ENCODE measurements at regions not wholly inside any gene's neighbourhood (a gene's known extent, or its start where the extent isn't known, plus 50 kb on each side); places are given as distances from the start of the nearest gene placed in this dataset.
"Not testable (repeated sequence)": the region's sequence is repeated elsewhere in the genome, so short reads cannot be mapped to it uniquely, and the experiment has no call there.

DNA sequence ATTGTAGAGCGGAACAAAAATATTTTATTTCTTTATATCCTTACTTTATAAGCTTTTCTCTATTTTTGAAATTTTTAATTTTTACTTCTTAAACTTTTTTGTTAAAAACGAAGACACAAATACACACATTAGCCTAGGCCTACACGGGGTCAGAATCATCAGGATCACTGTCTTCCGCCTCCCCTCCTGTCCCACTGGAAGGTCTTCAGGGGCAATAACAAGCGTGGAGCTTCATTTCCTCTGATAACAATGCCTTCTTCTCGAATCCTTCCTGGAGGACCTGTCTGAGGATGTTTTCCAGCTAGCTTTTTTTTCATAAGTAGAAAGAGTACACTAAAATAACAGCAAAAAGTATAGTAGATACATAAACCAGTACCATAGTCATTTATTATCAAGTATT lies 77.7 kb upstream of the DGKG start:
- H4K20me1 ChIP-seq (ENCODE audit: insufficient read depth), result no peaks in the 10 kb centered on the region
- H3K9me3 ChIP-seq (ENCODE audit: low read depth), result no peaks in the 10 kb centered on the region
- no peak overlapping the region for H3K4me2 ChIP-seq (ENCODE audit: unreplicated experiment)
- H3K4me3 ChIP-seq, result no peak overlapping the region
- WGBS, 2 experiments (ENCODE audit: low coverage in 1 of 2, low lambda C conversion rate in 2 of 2, missing lambda C conversion rate in 2 of 2), result 56 to 60% methylated on average over 6 of the region's 6 CpGs
- no peaks in the 10 kb centered on the region for H3K9me2 ChIP-seq (ENCODE audit: insufficient read depth)
- in situ Hi-C loops (cut with MboI), result no loop called here
- H3K27ac ChIP-seq, result no peak overlapping the region
- H3K4me1 ChIP-seq (ENCODE audit: insufficient read depth), result no peaks in the 10 kb centered on the region
- no peaks in the 10 kb centered on the region for H3K36me3 ChIP-seq (ENCODE audit: low read depth)
- H3F3A ChIP-seq (ENCODE audit: insufficient read depth), result no peaks in the 10 kb centered on the region
- H3K79me2 ChIP-seq (ENCODE audit: insufficient read depth), result no peaks in the 10 kb centered on the region
- no peak overlapping the region for H2AFZ ChIP-seq
- TF ChIP-seq EZH2phosphoT487 (IDR thresholded peaks at IDR 0.05; ENCODE audit: insufficient read depth, low read depth) (no peak), EZH2 (IDR thresholded peaks at IDR 0.05; ENCODE audit: insufficient read depth, poor library complexity, severe bottlenecking) (no peak)
- no peaks in the 10 kb centered on the region; the same call in 1 of the 2 replicates for H3K27me3 ChIP-seq (replicated peaks; ENCODE audit: insufficient read depth)
- no peak for DNase-seq
- no peak overlapping the region for H3K9ac ChIP-seq

DNA sequence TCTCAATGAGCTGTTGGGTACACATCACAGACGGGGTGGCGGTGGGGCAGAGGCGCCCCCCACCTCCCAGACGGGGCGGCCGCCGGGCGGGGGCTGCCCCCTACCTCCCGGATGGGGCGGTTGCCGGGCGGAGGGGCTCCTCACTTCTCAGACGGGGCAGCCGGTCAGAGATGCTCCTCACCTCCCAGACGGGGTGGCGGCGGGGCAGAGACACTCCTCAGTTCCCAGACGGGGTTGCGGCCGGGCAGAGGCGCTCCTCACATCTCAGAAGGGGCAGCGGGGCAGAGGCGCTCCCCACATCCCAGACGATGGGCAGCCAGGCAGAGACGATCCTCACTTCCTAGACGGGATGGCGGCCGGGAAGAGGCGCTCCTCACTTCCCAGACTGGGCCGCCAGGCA lies 73.3 kb upstream of the DGKG start:
- WGBS, 2 experiments (ENCODE audit: low coverage in 1 of 2, low lambda C conversion rate in 2 of 2, missing lambda C conversion rate in 2 of 2), result 82 to 87% methylated on average over 2 to 23 of the region's 30 CpGs
- H3K4me3 ChIP-seq; DNase-seq; H3K36me3 ChIP-seq (ENCODE audit: low read depth); H3K9me3 ChIP-seq (ENCODE audit: low read depth); H3K27me3 ChIP-seq (replicated peaks; ENCODE audit: insufficient read depth); H3K27ac ChIP-seq; H3K9ac ChIP-seq; H3K4me2 ChIP-seq (ENCODE audit: unreplicated experiment); in situ Hi-C loops (cut with MboI); H2AFZ ChIP-seq; H3K79me2 ChIP-seq (ENCODE audit: insufficient read depth); H3K9me2 ChIP-seq (ENCODE audit: insufficient read depth); H3K4me1 ChIP-seq (ENCODE audit: insufficient read depth); H4K20me1 ChIP-seq (ENCODE audit: insufficient read depth): not testable (repeated sequence)
- H3F3A ChIP-seq (ENCODE audit: insufficient read depth), result peaks cover 16% of the 10 kb centered on the region

DNA sequence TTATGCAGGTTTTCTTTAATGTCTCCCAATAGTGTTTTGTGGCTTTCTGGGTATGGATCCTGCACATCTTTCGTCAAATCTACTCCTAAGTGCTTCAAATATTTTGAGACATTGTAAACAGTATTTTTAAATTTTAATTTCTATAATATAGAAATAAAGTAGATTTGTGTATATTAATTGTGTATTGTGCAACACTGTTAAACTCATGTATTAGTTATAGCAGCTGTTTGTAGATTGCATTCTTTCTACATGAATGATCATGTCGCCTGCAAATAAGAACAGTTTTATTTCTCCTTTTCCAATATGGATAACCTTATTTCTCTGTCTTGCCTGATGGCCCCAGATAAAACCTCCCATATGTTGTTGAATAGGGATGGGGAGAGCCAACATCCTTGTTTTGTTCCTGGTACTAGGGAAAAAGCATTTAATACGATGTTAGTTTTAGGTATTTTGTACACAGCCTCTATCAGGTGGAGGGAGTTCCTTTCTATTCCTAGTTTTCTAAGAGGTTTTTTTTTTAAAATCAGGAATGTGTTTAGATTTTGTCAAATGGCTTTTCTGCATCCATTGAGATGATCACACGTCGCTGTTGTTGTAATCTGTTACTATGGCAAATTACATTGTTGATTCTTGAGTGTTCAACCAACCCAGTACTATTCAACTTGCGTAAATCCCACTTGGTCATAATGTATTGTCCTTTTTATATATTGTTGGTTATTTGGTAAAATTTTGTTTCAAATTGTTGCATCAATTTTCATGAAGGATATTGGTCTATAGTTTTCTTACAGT lies 71.1 kb upstream of the DGKG start:
- H3K4me2 ChIP-seq (ENCODE audit: unreplicated experiment), result no peak overlapping the region
- peaks cover 10% of the 10 kb centered on the region; the same call in 1 of the 2 replicates for H3K4me1 ChIP-seq (ENCODE audit: insufficient read depth)
- no peaks in the 10 kb centered on the region for H3K36me3 ChIP-seq (ENCODE audit: low read depth)
- H3K27me3 ChIP-seq (replicated peaks; ENCODE audit: insufficient read depth), result no peaks in the 10 kb centered on the region
- H3K4me3 ChIP-seq, result no peak overlapping the region
- in situ Hi-C loops (cut with MboI), result no loop called here
- H3K9me3 ChIP-seq (ENCODE audit: low read depth), result no peaks in the 10 kb centered on the region
- H3K79me2 ChIP-seq (ENCODE audit: insufficient read depth), result no peaks in the 10 kb centered on the region
- TF ChIP-seq EZH2phosphoT487 (IDR thresholded peaks at IDR 0.05; ENCODE audit: insufficient read depth, low read depth), result no peak
- no peak for TF ChIP-seq EZH2 (IDR thresholded peaks at IDR 0.05; ENCODE audit: insufficient read depth, poor library complexity, severe bottlenecking)
- no peak overlapping the region for H3K27ac ChIP-seq
- H3F3A ChIP-seq (ENCODE audit: insufficient read depth), result peaks cover 16% of the 10 kb centered on the region
- no peaks in the 10 kb centered on the region for H4K20me1 ChIP-seq (ENCODE audit: insufficient read depth)
- no peak overlapping the region for H3K9ac ChIP-seq
- no peak overlapping the region for H2AFZ ChIP-seq
- 85 to 87% methylated on average over 6 of the region's 6 CpGs for WGBS, 2 experiments (ENCODE audit: low coverage in 1 of 2, low lambda C conversion rate in 2 of 2, missing lambda C conversion rate in 2 of 2)
- DNase-seq, result no peak
- H3K9me2 ChIP-seq (ENCODE audit: insufficient read depth), result no peaks in the 10 kb centered on the region

DNA sequence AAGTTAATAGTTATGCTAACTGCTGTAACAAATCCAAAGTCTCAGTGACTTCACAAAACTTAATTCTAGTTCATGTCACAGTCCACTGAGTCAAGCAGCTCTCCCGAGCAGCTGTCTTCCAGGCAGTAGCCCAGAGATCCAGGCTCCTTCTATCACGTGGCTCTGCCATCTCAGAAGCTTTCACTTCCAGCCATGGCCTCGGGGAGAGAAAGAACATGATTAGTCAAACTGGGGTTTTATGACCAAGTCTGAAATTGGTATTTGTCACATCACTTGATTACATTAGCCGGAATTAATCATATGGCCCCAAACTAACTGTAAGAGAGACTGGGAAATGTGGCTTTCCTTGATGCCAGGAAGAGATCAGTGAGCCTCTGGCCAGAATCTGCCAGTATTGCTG lies 70.2 kb upstream of the DGKG start:
- H3K27ac ChIP-seq, result no peak overlapping the region
- H2AFZ ChIP-seq, result no peak overlapping the region
- H3K36me3 ChIP-seq (ENCODE audit: low read depth), result no peaks in the 10 kb centered on the region
- H3K4me2 ChIP-seq (ENCODE audit: unreplicated experiment), result peak overlapping the region; percentile 32
- H3F3A ChIP-seq (ENCODE audit: insufficient read depth), result peaks cover 16% of the 10 kb centered on the region
- H3K4me1 ChIP-seq (ENCODE audit: insufficient read depth), result peaks cover 10% of the 10 kb centered on the region; the same call in 1 of the 2 replicates
- TF ChIP-seq EZH2 (IDR thresholded peaks at IDR 0.05; ENCODE audit: insufficient read depth, poor library complexity, severe bottlenecking) (no peak), EZH2phosphoT487 (IDR thresholded peaks at IDR 0.05; ENCODE audit: insufficient read depth, low read depth) (no peak)
- in situ Hi-C loops (cut with MboI), result no loop called here
- 0 to 1% methylated on average over 4 of the region's 4 CpGs for WGBS, 2 experiments (ENCODE audit: low coverage in 1 of 2, low lambda C conversion rate in 2 of 2, missing lambda C conversion rate in 2 of 2)
- no peak overlapping the region for H3K4me3 ChIP-seq
- H4K20me1 ChIP-seq (ENCODE audit: insufficient read depth), result no peaks in the 10 kb centered on the region
- H3K9ac ChIP-seq, result no peak overlapping the region
- H3K79me2 ChIP-seq (ENCODE audit: insufficient read depth), result no peaks in the 10 kb centered on the region
- H3K9me3 ChIP-seq (ENCODE audit: low read depth), result no peaks in the 10 kb centered on the region
- no peaks in the 10 kb centered on the region for H3K9me2 ChIP-seq (ENCODE audit: insufficient read depth)
- no peaks in the 10 kb centered on the region for H3K27me3 ChIP-seq (replicated peaks; ENCODE audit: insufficient read depth)
- peak; percentile 86 for DNase-seq

Measured in GM23248 (cell line).